Endothelial cell of umbilical vein (primary cell): ENCODE measurements at regions not wholly inside any gene's neighbourhood (a gene's known extent, or its start where the extent isn't known, plus 50 kb on each side); places are given as distances from the start of the nearest gene placed in this dataset.

Experiments used
- BruUV-seq: library from RNA; stranded (reverse); fragments of 400-500 nt; replicated peaks from 2 replicates; lab custom pipeline; 2021; lab: Mats Ljungman, UMichigan
- CTCF ChIA-PET: fragments of 300-600, 350-600 bp; sonication (Branson Sonifier 250); formaldehyde crosslinking; loops from one replicate; lab custom pipeline; 2021; ENCODE audit warnings: antibody characterized with exemption, inconsistent platforms; lab: Charles Lee
- POLR2A ChIA-PET: fragments of 300-600, 350-600 bp; sonication (Branson Sonifier 250); formaldehyde crosslinking; loops from one replicate; lab custom pipeline; 2021; ENCODE audit warnings: antibody characterized with exemption, inconsistent platforms; lab: Charles Lee
- DNase-seq: peaks from one replicate; pipeline ENCODE4 v3.0.0-alpha.2; 2011; ENCODE audit warnings: low read depth, low spot score
- FAIRE-seq: peaks from 2 replicates; lab custom pipeline; 2011; peaks lifted over from hg19 to GRCh38; lab: Jason Lieb, UNC
- H2AFZ ChIP-seq: 2 replicates; pipeline ENCODE4 v1.6.0; 2012; ENCODE audit warnings: low read depth, low read length, control low read depth, inconsistent platforms
- H3K27ac ChIP-seq: 2 replicates; pipeline ENCODE4 v1.5.1; 2011; ENCODE audit warnings: low read depth, mild to moderate bottlenecking, control low read depth, low read length, moderate library complexity; ENCODE audit not compliant: insufficient read depth
- H3K27me3 ChIP-seq, 2 experiments: 2 replicates each; pipeline versions ENCODE4 v1.6.0 to v1.6.1; 2011; ENCODE audit warnings: low read length in 2 of 2, mixed read lengths in 1 of 2; ENCODE audit not compliant: control insufficient read depth in 2 of 2, insufficient read depth in 2 of 2
- H3K36me3 ChIP-seq, 2 experiments: 2 replicates in 1 of 2; 3 replicates in 1 of 2; pipeline ENCODE4 v1.5.1; 2011; ENCODE audit warnings: low read length in 2 of 2, mild to moderate bottlenecking in 1 of 2, moderate library complexity in 1 of 2; ENCODE audit not compliant: control insufficient read depth in 2 of 2, insufficient read depth in 2 of 2; ENCODE audit errors: extremely low read depth in 1 of 2
- H3K4me1 ChIP-seq: 3 replicates; pipeline ENCODE4 v1.5.1; 2011; ENCODE audit warnings: mild to moderate bottlenecking, low read length; ENCODE audit not compliant: control insufficient read depth, insufficient read depth; ENCODE audit errors: extremely low read depth
- H3K4me2 ChIP-seq: 2 replicates; pipeline ENCODE4 v1.6.1; 2011; ENCODE audit warnings: low read length, control low read depth, mixed read lengths; ENCODE audit not compliant: insufficient read depth
- H3K4me3 ChIP-seq, 3 experiments: fragments of 200-600 bp in 1 of 3; sonication (generic), shearing (Covaris generic) in 1 of 3; replicated peaks in 1 of 3; 2 replicates each; pipeline ENCODE4 v1.5.1; 2011 to 2016; ENCODE audit warnings: control low read depth in 3 of 3, low read length in 3 of 3, mild to moderate bottlenecking in 2 of 3, inconsistent platforms in 1 of 3, low read depth in 1 of 3, moderate library complexity in 1 of 3; ENCODE audit not compliant: insufficient read depth in 1 of 3
- H3K79me2 ChIP-seq: 2 replicates; pipeline ENCODE4 v1.6.0; 2012; ENCODE audit warnings: low read length, inconsistent platforms; ENCODE audit not compliant: control insufficient read depth, insufficient read depth
- H3K9ac ChIP-seq: replicated peaks from 2 replicates; pipeline ENCODE3; 2011; ENCODE audit warnings: low read length, control low read depth; ENCODE audit not compliant: insufficient read depth; ENCODE audit errors: extremely low read depth
- H3K9me1 ChIP-seq: replicated peaks from 3 replicates; pipeline ENCODE4 v1.6.0; 2011; ENCODE audit warnings: mild to moderate bottlenecking, low read length; ENCODE audit not compliant: control insufficient read depth, insufficient read depth; ENCODE audit errors: extremely low read depth
- H3K9me3 ChIP-seq: replicated peaks from 2 replicates; pipeline ENCODE4 v1.5.1; 2012; ENCODE audit warnings: low read length, inconsistent platforms; ENCODE audit not compliant: control insufficient read depth, insufficient read depth
- H4K20me1 ChIP-seq: replicated peaks from 2 replicates; pipeline ENCODE3; 2011; ENCODE audit warnings: mild to moderate bottlenecking, low read length; ENCODE audit not compliant: control insufficient read depth, insufficient read depth; ENCODE audit errors: extremely low read depth
- CTCF ChIP-seq, 2 donors: IDR thresholded peaks; 1 replicate in 1 of 2; 2 replicates in 1 of 2; pipeline ENCODE4 v1.5.1; 2011; ENCODE audit warnings: low read length in 2 of 2, mild to moderate bottlenecking in 2 of 2, moderate library complexity in 2 of 2, control low read depth in 1 of 2, inconsistent platforms in 1 of 2, low read depth in 1 of 2; ENCODE audit not compliant: insufficient read depth in 1 of 2; ENCODE audit errors: extremely low read depth in 1 of 2
- FOS ChIP-seq: IDR thresholded peaks from 2 replicates; pipeline ENCODE4 v1.6.1; 2011; ENCODE audit warnings: mild to moderate bottlenecking, low read length, moderate library complexity, borderline replicate concordance; ENCODE audit not compliant: insufficient read depth
- GATA2 ChIP-seq: IDR thresholded peaks from 2 replicates; pipeline ENCODE4 v1.7.0; 2011; ENCODE audit warnings: low read depth, mild to moderate bottlenecking, moderate library complexity, mixed read lengths, low read length; ENCODE audit not compliant: insufficient read length, insufficient read depth
- JUN ChIP-seq: IDR thresholded peaks from 2 replicates; pipeline ENCODE4 v1.6.1; 2011; ENCODE audit warnings: borderline replicate concordance, low read depth; ENCODE audit not compliant: insufficient read length, insufficient read depth
- MAX ChIP-seq: IDR thresholded peaks from 2 replicates; pipeline ENCODE4 v1.6.1; 2011; ENCODE audit not compliant: insufficient read depth, insufficient read length
- POLR2A ChIP-seq: IDR thresholded peaks from 2 replicates; pipeline ENCODE4 v1.6.1; 2012; ENCODE audit warnings: low read depth, mild to moderate bottlenecking, control low read depth, low read length
- POLR2AphosphoS5 ChIP-seq: IDR thresholded peaks from 2 replicates; pipeline ENCODE4 v1.6.1; 2012; ENCODE audit warnings: low read depth, mild to moderate bottlenecking, control low read depth, low read length, moderate library complexity; ENCODE audit not compliant: insufficient read depth
- dilution Hi-C: fragments of 300-500 bp; cut with MboI; formaldehyde crosslinking; loops from one replicate; pipeline ENCODE4 v1.15.0; 2019; ENCODE audit warnings: low sequenced_read_pairs; ENCODE audit not compliant: extremely low pct_ligation_motif_present
- intact Hi-C: fragments of 100-400 bp; cut with micrococcal nuclease; formaldehyde crosslinking; loops from one replicate; pipeline ENCODE4 v1.10.0; 2022

GRCh38 chr5:2989517-2989916, 238.0 kb upstream of the IRX2 start:
- POLR2A ChIA-PET = no interaction called here

More at GRCh38 chr5:2989517-2989916, 238.0 kb upstream of the IRX2 start:
- H3K36me3 ChIP-seq = no peaks in the 10 kb centered on the region
- intact Hi-C loops = no loop called here
- H2AFZ ChIP-seq = no peak overlapping the region
- no peak overlapping the region for H3K27ac ChIP-seq
- H3K9ac ChIP-seq = no peak overlapping the region
- H3K4me3 ChIP-seq = no peak overlapping the region
- no peaks in the 10 kb centered on the region for H3K9me1 ChIP-seq
- no peaks in the 10 kb centered on the region for H3K79me2 ChIP-seq
- no TSS peak for BruUV-seq
- no peak for DNase-seq
- no peaks in the 10 kb centered on the region for H3K4me1 ChIP-seq
- no peaks in the 10 kb centered on the region for H3K27me3 ChIP-seq
- FAIRE-seq = no peak
- no peak overlapping the region for H3K4me2 ChIP-seq
- CTCF ChIA-PET = no interaction called here
- H4K20me1 ChIP-seq = no peaks in the 10 kb centered on the region
- no peak for TF ChIP-seq GATA2
- TF ChIP-seq POLR2AphosphoS5 = no peak
- TF ChIP-seq FOS = no peak
- TF ChIP-seq POLR2A = no peak
- no peak for TF ChIP-seq JUN
- TF ChIP-seq CTCF (IDR thresholded peaks at IDR 0.05; ENCODE audit: extremely low read depth in 1 of 2, insufficient read depth in 1 of 2, low read depth in 1 of 2, low read length in 2 of 2) = no peak
- no peak for TF ChIP-seq MAX
- dilution Hi-C loops = no loop called here
- H3K9me3 ChIP-seq = peaks cover 9% of the 10 kb centered on the region
